Stimulated activated CD8-positive, alpha-beta memory T cell treated with anti-CD3 and anti-CD28 coated beads, Interleukin-4, amount 100 ng/mL, for 48 hours (primary cell): ENCODE measurements at regions not wholly inside any gene's neighbourhood (a gene's known extent, or its start where the extent isn't known, plus 50 kb on each side); places are given as distances from the start of the nearest gene placed in this dataset.
A peak's percentile ranks its signal among the peaks of the same experiment; 100 is the strongest.

Source experiments
- DNase-seq: peaks from one replicate; pipeline ENCODE4 v3.0.0-alpha.2; 2020

DNA sequence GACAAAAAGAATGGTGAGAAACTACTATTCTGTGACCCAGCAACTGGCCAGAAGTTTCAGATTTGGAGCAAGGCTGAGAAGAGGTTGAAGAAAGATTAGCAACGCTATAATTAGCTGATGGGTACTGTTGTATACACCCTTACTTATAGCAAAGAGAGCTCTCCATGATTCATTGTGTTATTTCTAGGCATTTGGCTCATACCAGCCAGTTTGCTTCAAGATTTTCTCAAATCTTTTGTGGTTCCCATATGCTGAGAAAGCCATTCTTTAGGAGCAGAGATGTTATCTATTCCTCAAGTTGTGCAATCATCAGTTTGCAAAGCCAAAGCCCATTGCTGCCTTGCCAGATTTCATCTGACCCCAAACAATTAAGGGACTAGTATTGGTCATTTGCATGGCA is 179.4 kb downstream of the ETS1 start:
- DNase-seq, result no peak

DNA sequence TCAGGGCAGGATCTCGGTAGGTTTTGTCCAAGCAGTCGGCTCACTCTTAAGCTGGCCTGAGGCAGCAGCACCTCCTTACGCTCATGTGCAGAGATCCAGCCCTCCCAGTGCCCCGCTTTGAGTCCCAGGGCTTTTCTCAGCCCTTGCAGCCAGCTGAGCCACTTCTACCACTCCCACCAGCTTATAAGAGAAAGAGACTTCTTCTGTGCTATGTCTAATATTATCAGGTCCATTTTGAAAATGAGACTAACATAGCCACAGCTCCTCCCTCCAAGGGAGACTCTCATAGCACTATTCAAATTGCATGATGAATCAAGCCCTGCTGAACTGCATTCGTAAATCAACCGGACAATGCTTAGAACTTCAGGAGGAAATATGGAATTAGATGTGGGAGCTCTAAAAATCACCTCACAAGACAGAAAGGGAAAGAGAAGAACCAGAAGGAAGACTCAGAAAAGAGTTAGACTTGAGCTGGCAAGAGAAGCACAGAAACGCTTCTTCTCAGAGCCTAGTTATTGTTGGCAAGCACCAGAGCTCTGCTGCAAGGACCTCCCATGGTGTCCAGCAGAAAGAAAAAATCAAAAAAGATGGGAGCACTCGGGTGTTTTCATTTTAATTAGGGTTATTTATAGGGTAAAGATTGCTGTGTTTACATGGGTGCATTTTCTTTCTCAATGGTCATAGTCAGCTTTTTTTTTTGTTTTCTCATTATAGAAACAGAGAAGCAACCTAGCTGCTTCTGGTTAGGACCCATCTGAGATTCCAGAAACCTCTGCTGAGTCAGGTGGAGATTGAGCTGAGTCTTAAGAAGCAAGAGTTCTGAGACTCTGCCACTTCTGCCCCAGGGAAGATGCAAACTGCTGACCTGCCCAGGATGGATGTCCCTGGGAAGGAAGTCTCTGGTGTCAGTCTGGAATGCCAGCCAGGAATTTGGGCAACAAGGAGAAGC is 181.4 kb downstream of the ETS1 start:
- DNase-seq, result no peak

GRCh38 chr11:128405112-128405511 is 182.2 kb downstream of the ETS1 start:
- DNase-seq, result no peak

- DNase-seq, result no peak
Observed at GRCh38 chr11:128404437-128404836, 182.9 kb downstream of the ETS1 start.

DNA sequence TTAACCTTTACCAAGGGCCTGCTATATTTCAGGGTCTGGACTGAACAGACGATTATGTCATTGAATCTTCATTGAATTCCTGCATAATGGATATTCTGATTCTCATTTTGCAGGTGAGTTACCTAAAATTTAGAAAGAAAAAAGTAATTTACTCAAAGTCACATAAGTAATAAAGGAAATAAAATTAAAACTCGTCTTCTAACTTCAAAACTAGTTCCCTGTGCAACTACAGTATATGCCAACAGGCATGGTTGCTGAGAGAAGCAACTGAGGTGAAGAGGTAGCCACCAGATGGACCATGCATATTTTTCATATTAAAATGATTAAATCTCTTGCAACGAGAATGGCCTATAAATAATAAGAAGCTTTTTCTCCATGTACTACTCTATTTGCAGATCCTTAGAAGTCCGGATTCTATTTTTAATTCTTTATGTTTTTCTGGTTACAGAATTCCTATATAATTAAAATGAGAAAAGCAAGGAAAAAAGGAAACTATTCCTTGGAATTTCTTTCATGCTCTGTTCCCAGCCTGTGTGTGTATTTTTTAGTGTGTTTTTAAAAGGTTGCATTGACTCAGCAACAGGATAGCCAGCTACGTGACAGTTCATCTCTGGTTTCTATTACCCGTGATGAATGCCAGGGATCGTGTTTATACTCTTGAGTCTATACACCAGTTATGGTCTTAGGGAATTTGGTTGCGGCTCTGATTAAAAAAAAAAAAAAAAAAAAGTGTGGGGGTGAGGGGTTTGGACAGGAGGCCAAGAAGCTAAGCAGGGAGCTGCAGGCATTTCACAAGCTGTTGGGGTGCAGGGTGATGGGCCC is 186.8 kb downstream of the ETS1 start:
- DNase-seq, result no peak

- DNase-seq, result no peak
Observed at GRCh38 chr11:128399251-128400121, 187.9 kb downstream of the ETS1 start.

GRCh38 chr11:128398517-128399250 is 188.7 kb downstream of the ETS1 start:
- DNase-seq, result no peak

GRCh38 chr11:128397362-128397761 is 190.0 kb downstream of the ETS1 start:
- no peak for DNase-seq

DNA sequence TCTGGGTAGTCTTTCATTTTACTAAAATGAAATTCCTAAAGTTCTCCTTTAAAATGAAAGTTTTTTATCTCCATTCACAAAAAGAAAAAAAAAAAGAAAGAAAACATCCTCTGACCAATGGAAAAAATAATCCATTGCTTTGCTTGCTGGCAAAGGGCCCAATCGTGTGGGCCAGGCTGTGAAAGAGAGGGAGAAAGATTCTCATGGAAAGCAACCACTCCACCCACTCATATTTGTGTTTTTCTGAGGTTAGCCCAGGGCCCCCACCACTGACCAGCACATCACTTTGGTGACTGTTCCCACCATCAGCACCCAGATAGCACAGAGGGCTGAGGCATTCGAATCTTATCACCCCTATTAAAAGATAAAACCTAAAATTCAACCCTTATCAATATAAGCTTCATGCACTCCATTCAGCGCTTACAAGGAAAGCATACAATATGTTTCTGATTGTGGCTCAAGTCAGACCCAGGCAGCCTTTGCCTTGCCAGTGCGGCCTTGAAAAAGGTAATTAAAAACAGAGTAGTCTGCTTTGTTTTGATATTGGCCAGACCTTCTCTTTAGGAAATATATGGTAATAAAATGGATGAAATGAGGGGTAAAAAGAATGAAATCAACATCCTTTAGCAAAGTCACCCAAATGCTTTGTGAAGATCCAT is 192.8 kb downstream of the ETS1 start:
- no peak for DNase-seq

DNA sequence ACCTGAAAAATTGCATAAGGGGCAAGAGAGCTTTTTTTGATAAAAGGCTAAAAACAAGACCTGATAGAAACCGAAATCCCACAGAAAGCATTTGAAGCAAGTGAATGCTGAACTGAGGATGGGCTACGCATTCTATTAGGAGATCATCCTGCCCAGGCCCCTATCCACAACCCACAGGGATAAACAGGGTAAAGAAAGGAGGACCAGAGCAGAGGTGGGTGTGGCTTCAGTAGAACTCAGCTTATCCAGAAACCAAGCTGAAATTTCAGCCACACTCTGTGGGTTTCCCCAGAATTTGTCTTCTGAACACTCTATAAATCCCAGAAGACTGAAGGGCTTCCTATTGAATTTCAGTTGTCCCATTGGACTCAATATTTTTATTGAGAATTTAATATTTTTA is 195.1 kb downstream of the ETS1 start:
- no peak for DNase-seq

DNA sequence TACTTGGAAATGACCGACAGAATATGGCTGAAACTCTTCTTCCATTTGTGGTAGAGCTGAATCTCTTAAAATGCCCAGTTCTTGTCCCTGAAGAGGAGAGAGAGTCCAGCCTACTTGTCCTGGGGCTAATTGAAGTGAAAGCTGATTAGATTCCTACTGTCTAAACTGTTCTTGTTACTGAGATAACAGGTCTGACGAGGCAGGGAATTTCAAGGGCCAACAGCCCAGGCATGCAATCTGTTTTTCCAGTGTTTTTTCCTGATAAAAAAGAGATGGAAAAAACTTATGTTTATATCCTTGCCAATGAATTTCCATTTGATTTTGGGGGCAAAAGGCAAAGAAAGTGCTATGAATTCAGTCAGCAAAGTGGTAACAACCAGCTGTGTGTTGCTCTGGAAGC is 195.5 kb downstream of the ETS1 start:
- no peak for DNase-seq

GRCh38 chr11:128390246-128390645 is 197.1 kb downstream of the ETS1 start:
- DNase-seq, result no peak

- no peak for DNase-seq
Observed at GRCh38 chr11:128389461-128389976, 197.8 kb downstream of the ETS1 start.

DNA sequence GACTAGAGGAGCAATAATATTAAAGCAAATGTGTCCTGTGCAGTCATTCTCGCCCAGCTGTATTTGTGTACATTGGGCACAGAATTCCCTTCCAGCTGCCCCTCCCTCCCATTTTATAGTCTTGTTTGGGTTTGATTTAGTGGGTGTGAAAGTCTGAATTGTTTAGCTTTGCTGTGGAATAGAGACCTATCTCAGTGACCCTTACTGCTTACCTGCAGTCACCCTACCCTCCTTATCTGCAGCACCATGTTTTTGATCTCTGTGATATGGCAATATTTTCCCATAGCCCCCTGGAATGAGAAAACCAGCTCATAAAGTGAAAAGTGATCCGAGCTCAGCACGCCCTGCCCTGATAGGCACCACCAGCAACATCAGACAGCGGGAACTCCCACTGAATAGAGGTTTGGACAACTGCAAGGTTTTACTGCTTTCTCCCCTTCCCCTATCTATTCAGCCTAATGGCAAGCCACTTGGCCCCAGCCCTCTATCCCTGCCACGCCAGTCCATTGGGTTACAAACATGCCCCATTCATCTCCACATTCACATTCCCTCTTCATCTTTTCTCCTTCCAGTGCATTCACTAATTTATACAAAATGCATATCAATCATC is 199.0 kb downstream of the ETS1 start:
- no peak for DNase-seq

DNA sequence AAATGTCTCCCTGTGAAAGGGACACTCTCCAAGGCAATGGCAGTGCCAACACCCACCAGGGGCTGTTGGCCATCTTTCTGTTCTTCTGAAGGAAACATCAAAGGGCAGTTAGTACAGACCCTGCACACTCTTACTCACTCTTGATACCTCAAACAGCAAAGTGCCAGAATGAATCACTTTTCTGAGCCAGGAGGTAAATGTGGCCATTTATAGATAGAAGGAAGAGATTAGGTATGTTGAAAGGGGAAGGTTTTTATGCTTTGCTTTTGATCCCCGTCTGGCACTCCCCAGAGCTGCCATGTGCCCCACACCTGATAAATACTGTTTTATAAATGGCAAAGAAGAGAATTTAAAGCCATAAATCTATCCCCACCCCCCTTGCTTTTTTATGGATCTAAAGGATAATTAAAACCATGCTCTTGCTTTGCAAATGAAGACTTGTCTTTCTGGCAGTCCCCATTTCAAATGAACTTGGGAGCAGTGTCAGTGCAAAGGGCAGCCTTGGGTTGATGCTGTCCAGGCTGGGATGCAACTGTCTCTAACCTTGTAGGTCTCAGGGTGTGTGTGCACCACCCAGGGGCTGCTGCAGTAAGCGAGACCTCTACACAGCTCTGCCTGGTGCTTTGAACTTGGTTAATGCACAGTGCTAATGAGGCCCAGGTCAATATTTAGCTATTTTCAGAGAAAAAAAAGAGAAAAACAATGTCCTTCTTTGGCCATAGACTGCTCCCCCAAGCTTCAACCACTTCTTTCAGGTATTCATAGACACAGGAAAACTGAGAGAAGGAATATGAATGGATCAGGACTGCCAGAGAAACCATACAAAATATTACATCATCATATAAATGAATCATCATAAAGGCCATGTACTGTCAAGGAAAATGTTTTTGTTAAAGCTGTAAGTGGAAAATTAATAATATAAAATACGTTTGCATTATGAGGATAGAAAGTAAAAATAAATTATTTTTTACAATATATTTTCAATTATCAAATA is 207.5 kb downstream of the ETS1 start:
- peak; percentile 38 for DNase-seq

DNA sequence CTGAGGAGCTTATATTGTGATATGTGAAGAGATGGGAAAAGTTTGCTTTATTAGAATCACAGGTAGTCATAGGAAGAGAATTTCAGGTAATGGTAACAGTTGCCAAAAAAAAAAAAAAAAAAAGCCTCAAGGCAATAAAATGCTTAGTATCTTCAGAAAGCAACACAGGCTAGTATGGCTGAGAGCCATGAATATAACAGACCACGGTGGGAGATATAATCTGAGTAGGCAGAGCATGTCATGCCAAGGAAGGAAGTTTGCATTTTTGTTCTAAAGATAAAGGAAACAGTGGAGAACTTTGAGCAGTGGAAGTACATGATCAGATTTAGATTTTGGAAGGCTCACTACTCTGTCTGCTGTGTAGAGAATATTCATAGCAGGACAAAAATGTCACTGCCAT is 211.4 kb downstream of the ETS1 start:
- DNase-seq, result no peak

- no peak for DNase-seq
Observed at GRCh38 chr11:128374026-128374425, 213.3 kb downstream of the ETS1 start.

DNA sequence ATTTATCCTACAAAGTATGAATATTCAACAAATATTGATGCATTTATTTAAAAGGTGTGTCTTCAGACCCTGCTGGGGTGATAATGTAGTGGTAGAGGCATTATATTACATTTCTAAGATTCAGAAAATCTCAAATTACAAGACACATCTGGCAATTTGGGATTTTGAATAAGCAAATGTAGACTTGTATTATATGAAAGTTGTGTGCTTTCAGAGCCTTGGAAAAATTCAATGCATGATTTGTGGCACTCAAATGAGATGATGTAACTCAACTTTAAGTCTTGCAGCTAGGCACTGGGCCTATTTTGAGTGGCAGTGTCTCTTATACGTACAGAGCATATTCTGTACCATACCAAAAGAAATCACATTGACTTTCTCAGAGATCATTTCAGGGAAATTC is 214.4 kb downstream of the ETS1 start:
- DNase-seq, result no peak

GRCh38 chr11:128367573-128367972 is 219.8 kb downstream of the ETS1 start:
- no peak for DNase-seq

DNA sequence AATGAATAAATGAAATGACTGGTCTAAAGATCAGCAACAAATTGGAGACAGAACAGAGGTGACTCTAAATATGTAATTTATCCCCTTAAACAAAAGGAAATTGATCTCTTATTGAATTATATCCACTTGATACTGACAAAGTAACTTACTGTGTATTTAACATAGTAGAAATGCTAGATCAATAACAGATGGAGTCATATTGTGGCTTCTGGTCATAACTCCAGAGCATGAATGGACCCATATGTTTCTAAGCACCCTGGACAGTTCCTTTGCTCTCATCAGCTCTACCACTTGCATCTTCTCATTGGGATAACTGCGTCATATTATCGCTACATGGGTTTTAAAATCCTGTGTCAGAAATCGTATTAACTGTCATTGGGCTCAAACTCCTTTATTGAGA is 222.3 kb downstream of the ETS1 start:
- DNase-seq, result no peak
